Neural cell (in vitro differentiated cells): ENCODE measurements at regions not wholly inside any gene's neighbourhood (a gene's known extent, or its start where the extent isn't known, plus 50 kb on each side); places are given as distances from the start of the nearest gene placed in this dataset.

ENCODE experiments used
- EP300 ChIP-seq: fragments of 450-650 bp; conservative IDR thresholded peaks from 2 replicates; pipeline ENCODE4 v1.6.1; 2014; ENCODE audit warnings: antibody characterized with exemption, mild to moderate bottlenecking, moderate library complexity; ENCODE audit not compliant: poor library complexity, severe bottlenecking
- EZH2 ChIP-seq: fragments of 200-600, 300-800 bp; shearing (Covaris generic), sonication (generic); IDR thresholded peaks from 2 replicates; pipeline ENCODE4 v1.6.1; 2014; ENCODE audit warnings: antibody characterized with exemption, low read length, borderline replicate concordance, mild to moderate bottlenecking; ENCODE audit not compliant: insufficient read depth, poor library complexity, severe bottlenecking
- POLR2AphosphoS5 ChIP-seq: IDR thresholded peaks from 2 replicates; pipeline ENCODE4 v1.6.1; 2012
- RAD21 ChIP-seq: fragments of 450-650 bp; conservative IDR thresholded peaks from 2 replicates; pipeline ENCODE4 v1.6.1; 2014; ENCODE audit warnings: antibody characterized with exemption, mild to moderate bottlenecking, moderate library complexity
- SMC3 ChIP-seq: fragments of 450-650 bp; conservative IDR thresholded peaks from 2 replicates; pipeline ENCODE4 v1.6.1; 2014; ENCODE audit warnings: antibody characterized with exemption, mild to moderate bottlenecking, moderate library complexity; ENCODE audit not compliant: poor library complexity
- TF ChIP-seq, protein P1 (sequence below): fragments of 450-650 bp; IDR thresholded peaks from 2 replicates; pipeline ENCODE4 v1.5.1; 2014; ENCODE audit warnings: antibody characterized with exemption, mild to moderate bottlenecking, moderate library complexity; ENCODE audit not compliant: poor library complexity, severe bottlenecking
- TF ChIP-seq, protein P2 (sequence below): IDR thresholded peaks from 2 replicates; pipeline ENCODE4 v1.6.1; 2012; ENCODE audit warnings: borderline replicate concordance

GRCh38 chr5:105931881-105932421 is 1738.8 kb downstream of the EFNA5 start:
- TF ChIP-seq, protein P1, sequence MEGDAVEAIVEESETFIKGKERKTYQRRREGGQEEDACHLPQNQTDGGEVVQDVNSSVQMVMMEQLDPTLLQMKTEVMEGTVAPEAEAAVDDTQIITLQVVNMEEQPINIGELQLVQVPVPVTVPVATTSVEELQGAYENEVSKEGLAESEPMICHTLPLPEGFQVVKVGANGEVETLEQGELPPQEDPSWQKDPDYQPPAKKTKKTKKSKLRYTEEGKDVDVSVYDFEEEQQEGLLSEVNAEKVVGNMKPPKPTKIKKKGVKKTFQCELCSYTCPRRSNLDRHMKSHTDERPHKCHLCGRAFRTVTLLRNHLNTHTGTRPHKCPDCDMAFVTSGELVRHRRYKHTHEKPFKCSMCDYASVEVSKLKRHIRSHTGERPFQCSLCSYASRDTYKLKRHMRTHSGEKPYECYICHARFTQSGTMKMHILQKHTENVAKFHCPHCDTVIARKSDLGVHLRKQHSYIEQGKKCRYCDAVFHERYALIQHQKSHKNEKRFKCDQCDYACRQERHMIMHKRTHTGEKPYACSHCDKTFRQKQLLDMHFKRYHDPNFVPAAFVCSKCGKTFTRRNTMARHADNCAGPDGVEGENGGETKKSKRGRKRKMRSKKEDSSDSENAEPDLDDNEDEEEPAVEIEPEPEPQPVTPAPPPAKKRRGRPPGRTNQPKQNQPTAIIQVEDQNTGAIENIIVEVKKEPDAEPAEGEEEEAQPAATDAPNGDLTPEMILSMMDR: no peak
- TF ChIP-seq, protein P2, sequence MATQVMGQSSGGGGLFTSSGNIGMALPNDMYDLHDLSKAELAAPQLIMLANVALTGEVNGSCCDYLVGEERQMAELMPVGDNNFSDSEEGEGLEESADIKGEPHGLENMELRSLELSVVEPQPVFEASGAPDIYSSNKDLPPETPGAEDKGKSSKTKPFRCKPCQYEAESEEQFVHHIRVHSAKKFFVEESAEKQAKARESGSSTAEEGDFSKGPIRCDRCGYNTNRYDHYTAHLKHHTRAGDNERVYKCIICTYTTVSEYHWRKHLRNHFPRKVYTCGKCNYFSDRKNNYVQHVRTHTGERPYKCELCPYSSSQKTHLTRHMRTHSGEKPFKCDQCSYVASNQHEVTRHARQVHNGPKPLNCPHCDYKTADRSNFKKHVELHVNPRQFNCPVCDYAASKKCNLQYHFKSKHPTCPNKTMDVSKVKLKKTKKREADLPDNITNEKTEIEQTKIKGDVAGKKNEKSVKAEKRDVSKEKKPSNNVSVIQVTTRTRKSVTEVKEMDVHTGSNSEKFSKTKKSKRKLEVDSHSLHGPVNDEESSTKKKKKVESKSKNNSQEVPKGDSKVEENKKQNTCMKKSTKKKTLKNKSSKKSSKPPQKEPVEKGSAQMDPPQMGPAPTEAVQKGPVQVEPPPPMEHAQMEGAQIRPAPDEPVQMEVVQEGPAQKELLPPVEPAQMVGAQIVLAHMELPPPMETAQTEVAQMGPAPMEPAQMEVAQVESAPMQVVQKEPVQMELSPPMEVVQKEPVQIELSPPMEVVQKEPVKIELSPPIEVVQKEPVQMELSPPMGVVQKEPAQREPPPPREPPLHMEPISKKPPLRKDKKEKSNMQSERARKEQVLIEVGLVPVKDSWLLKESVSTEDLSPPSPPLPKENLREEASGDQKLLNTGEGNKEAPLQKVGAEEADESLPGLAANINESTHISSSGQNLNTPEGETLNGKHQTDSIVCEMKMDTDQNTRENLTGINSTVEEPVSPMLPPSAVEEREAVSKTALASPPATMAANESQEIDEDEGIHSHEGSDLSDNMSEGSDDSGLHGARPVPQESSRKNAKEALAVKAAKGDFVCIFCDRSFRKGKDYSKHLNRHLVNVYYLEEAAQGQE: no peak
- TF ChIP-seq EZH2: no peak
- no peak for TF ChIP-seq RAD21
- no peak for TF ChIP-seq POLR2AphosphoS5
- no peak for TF ChIP-seq EP300
- no peak for TF ChIP-seq SMC3
